ENCODE measurements at regions not wholly inside any gene's neighbourhood (a gene's known extent, or its start where the extent isn't known, plus 50 kb on each side); places are given as distances from the start of the nearest gene placed in this dataset.

DNA sequence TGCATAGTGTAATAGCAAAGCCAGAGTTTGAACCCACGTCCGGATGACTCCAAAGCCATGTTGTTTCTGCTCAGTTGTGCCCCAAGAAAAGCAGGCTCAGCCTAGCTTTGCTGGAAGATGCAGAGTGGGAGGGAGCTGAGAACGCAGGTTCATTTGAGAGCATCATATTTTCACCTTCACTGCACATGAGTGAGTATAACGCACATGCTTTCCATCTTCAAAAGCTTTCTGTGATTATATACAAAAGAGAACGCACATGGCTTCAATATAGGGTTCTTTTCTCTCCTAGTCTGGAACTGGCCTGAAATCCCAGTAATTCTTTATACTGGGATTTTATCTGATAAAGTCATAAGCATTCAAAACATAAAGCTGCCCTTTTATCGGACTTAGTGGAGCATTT, 385.5 kb upstream of the CADM1 start:
- no peak overlapping the region for H3K27ac ChIP-seq
- DNase-seq (ENCODE audit: low read depth, low spot score) = no peak

- no peak overlapping the region for H3K27ac ChIP-seq
- no peak for DNase-seq (ENCODE audit: low read depth, low spot score)
Observed at GRCh38 chr11:115887727-115888126, 383.5 kb upstream of the CADM1 start.

- no peak overlapping the region for H3K27ac ChIP-seq
- DNase-seq (ENCODE audit: low read depth, low spot score) = no peak
Observed at GRCh38 chr11:115887316-115887715, 383.1 kb upstream of the CADM1 start.

DNA sequence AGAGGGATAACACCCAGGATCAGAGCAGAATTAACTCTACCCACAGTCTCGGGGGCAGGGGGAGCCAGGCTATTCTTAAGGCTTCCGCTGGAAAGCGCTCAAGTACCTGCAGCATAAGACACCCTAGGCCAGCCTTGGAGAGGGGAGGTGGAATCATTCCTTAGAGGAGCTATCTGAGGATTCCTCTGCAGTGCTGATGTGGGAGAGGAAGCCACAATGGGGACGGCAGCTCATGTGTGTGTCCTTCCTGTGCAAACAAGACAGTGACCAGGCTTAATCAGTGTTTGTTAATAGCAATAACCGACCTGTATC, 382.2 kb upstream of the CADM1 start:
- no peak for DNase-seq (ENCODE audit: low read depth, low spot score)
- no peak overlapping the region for H3K27ac ChIP-seq

GRCh38 chr11:115885535-115886421, 381.6 kb upstream of the CADM1 start:
- DNase-seq (ENCODE audit: low read depth, low spot score) = no peak

GRCh38 chr11:115884800-115885534, 380.8 kb upstream of the CADM1 start:
- no peak for DNase-seq (ENCODE audit: low read depth, low spot score)
- no peak overlapping the region for H3K27ac ChIP-seq

More at GRCh38 chr11:115885535-115886421, 381.6 kb upstream of the CADM1 start:
- H3K27ac ChIP-seq = no peak overlapping the region

DNA sequence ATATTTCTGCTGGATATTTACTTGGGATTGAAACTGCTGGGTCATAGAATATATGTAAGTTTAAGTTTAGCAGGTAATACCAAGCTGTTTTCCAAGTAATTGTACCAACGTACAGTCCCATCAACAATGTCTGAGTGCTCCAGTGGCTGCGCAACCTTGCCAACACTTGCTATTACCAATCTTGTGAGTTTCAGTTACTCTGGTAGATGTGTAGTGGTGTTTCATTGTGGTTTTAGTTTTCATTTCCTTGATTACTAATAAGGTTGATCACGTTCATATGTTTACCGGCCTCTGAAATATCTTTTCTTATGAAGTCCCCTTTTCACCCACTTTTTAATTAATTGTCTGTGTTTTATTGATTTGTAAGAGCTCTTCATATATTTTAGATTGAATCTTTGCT, 370.6 kb upstream of the CADM1 start:
- DNase-seq (ENCODE audit: low read depth, low spot score) = no peak
- no peak overlapping the region for H3K27ac ChIP-seq

DNA sequence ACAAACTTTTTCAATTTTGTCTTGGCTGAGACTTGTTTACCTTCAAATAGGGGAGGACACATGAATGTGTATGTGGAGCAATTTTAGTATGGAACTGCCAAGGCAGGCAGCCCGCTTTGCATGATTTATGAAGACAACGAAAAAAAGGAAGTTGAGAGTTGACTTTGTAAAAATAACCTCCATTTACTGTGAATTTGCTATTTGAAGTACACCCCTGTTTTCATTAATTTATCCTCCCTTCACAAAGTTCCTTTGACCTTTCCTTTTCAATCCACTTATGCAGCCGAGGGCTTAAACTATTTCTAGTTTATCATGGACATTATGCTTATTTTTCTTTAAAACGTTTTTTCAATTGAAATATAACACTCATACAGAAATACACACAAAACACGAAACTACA, 369.6 kb upstream of the CADM1 start:
- no peak overlapping the region for H3K27ac ChIP-seq
- DNase-seq (ENCODE audit: low read depth, low spot score) = no peak

- no peak overlapping the region for H3K27ac ChIP-seq
- no peak for DNase-seq (ENCODE audit: low read depth, low spot score)
Observed at GRCh38 chr11:115872416-115872815, 368.2 kb upstream of the CADM1 start.

DNA sequence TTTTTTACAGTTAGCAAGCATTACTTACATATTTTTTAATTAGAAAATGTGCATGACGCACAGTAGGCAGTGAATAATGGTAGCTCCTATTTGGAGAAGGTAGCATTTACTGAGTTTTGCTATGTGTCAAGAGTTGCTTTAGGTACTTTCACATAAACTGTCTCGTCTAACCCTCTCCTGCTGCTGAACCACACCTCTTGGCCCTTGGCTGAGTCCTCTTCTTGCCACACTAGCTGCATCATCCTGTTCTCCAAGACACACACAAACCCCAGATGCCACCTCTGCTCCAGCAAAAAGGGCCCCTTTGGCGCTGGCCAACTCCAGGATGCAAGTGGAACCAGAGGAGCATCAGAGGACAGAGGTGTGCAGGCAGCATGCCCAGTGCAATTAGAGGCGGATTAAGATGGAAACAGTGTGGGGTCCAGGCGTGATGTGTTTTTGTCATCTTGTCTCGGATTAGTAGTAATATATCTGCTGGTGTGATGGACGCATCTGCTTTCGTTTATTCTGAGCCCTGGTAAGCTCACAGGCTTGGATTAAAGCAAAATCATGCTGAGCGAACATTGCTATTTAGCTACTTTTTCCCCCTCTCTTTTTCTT, 367.0 kb upstream of the CADM1 start:
- no peak overlapping the region for H3K27ac ChIP-seq
- DNase-seq (ENCODE audit: low read depth, low spot score) = no peak

DNA sequence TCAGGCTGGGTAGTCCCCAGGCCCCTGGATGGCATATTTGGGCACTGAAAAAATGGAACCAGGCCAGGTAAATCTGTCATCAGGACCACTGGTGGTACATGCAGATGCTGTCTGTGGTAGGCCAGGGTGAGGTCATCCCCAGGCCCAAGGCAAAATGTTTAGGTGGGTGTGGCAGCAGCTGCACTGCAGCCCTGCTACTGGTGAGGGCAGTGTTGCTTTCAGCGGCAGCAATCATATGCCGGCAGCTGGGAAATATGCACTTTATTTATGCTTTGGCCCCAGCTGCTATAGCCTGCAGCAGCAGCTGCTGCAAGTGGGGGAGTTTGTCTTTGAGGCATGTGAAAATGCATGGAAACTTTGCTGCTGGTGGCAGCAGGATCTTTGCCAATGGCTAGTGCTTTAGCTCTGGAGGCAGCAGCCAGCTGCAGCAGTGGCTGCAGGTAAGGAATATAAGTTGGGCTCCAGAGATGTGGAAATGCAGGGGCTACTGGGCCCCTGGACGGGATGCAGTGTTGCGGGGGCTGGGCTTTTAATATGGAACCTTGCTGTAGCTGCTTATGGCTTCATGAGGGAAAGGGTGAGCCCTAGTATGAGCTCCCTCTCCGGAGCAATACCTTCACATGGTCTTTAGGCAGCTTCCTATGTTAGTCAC, 365.7 kb upstream of the CADM1 start:
- no peak for DNase-seq (ENCODE audit: low read depth, low spot score)

DNA sequence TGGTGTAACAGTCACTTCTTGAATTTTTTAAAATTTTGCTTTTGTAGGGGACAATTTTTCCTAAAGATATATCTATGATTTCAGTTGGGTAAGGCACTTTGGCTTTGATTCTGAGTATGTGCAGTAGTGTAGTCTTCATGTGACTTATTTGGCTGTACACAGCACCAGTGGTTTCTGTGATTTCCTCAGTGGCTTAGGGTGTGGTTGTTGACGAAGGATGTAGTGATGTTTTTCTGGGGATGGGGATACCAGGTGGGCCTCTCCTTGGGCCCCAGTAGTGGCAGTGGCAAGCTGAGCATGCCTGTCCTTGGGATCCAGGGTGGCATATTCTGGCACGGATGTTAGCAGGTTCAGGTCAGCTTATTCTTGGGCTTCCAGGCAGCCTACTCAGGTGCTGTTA, 364.9 kb upstream of the CADM1 start:
- no peak overlapping the region for H3K27ac ChIP-seq
- DNase-seq (ENCODE audit: low read depth, low spot score) = no peak

More for the DNA sequence above, 365.7 kb upstream of the CADM1 start:
- H3K27ac ChIP-seq = no peak overlapping the region

DNA sequence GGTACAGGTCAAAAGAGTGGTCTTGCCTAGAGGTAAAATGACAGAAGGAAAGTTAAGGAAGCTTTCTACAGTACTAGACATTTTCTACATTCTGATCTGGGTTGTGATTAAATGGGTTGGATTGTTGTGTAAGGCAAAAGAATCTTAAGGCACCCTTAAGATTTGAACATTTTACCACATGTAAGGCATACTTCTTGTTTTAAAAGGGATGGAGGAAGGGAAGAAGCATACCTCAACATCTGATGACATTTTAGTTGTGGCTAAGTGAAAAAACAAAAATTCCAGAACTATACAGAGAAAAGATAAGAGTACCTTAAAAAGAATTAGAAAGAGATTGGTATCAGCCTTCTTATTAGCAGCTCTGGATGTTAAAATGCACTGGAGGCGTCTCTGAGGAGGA, 356.0 kb upstream of the CADM1 start:
- H3K27ac ChIP-seq = no peak overlapping the region
- no peak for DNase-seq (ENCODE audit: low read depth, low spot score)

- no peak for DNase-seq (ENCODE audit: low read depth, low spot score)
- H3K27ac ChIP-seq = no peak overlapping the region
Observed at GRCh38 chr11:115848611-115849010, 344.4 kb upstream of the CADM1 start.

GRCh38 chr11:115848080-115848479, 343.9 kb upstream of the CADM1 start:
- DNase-seq (ENCODE audit: low read depth, low spot score) = no peak
- no peak overlapping the region for H3K27ac ChIP-seq

DNA sequence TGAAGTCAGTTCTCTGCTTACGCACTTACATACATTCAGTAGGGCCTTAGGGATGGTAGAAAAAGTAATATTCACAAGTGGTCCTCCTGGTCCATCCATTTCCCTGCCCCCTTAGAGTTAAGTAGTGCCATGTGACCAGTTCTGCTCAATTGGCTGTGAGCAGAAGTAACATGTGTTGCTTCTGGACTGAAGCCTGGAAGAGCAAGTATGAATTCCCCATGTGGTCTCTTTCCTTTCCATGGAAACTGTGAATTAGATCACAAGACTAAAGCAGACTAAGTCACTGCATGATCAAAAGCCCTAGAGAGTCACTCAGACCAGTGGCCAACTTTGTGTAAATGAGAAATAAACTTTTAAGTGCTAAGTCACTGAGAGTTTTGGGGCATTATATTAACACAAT, 341.7 kb upstream of the CADM1 start:
- H3K27ac ChIP-seq = no peak overlapping the region
- DNase-seq (ENCODE audit: low read depth, low spot score) = no peak

- no peak for DNase-seq (ENCODE audit: low read depth, low spot score)
- H3K27ac ChIP-seq = no peak overlapping the region
Observed at GRCh38 chr11:115843685-115844084, 339.5 kb upstream of the CADM1 start.

DNA sequence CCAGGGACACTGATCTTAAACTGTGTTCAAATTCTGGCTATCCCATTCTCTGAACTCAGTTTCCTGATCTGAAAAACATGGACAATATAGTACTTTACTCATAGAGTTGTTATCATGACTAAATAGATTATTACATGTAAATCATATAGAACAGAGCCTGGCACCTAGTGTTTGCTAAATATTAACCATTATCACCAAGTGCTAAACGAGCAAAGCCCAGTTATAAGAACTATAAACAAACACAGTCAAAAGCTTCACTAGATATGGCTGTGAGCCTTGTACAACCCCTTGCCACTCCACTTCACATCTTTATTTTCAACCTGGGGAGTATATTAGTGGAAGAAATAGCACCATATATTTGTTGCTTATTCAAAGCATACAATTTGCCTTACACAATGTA, 338.9 kb upstream of the CADM1 start:
- DNase-seq (ENCODE audit: low read depth, low spot score) = no peak
- no peak overlapping the region for H3K27ac ChIP-seq

GRCh38 chr11:115820026-115820425, 315.8 kb upstream of the CADM1 start:
- no peak for DNase-seq (ENCODE audit: low read depth, low spot score)
- no peak overlapping the region for H3K27ac ChIP-seq

DNA sequence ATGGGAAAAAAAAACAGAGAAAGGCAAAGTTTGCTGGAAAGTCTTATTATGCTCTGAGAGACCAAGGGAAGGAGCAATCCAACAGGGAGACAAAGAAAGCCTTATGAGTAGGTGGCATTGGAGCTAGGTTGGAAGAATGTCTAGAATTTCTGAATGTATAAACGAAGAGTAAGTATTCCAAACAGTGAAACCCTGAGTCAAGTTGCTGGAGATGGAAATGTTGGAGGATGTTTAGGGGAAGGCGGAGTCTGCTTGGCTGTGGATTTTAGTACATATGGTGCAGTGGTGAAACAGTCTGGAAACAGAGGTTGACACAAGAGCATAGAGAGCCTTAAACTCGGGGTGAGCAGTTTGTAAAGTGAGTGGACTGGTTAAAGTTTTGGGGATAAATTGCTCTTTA, 314.8 kb upstream of the CADM1 start:
- no peak for DNase-seq (ENCODE audit: low read depth, low spot score)
- no peak overlapping the region for H3K27ac ChIP-seq
